GM12874 (cell line): ENCODE measurements at regions not wholly inside any gene's neighbourhood (a gene's known extent, or its start where the extent isn't known, plus 50 kb on each side); places are given as distances from the start of the nearest gene placed in this dataset.

Experiments used
- CTCF ChIP-seq: IDR thresholded peaks from 2 replicates; pipeline ENCODE4 v1.5.1; 2011; ENCODE audit warnings: low read depth, mild to moderate bottlenecking, control low read depth, low read length, moderate library complexity; ENCODE audit not compliant: insufficient read depth

GRCh38 chr1:43008115-43009060 is 49.7 kb upstream of the SLC2A1 start:
- TF ChIP-seq CTCF, result no peak
